H9 (cell line): ENCODE measurements at regions not wholly inside any gene's neighbourhood (a gene's known extent, or its start where the extent isn't known, plus 50 kb on each side); places are given as distances from the start of the nearest gene placed in this dataset.

Experiments
- DNase-seq: peaks from one replicate; pipeline ENCODE4 v3.0.0-alpha.2; 2017
- H2AFZ ChIP-seq: one replicate; pipeline ENCODE4 v1.6.1; 2013; ENCODE audit warnings: mild to moderate bottlenecking, low read length, control low read depth, moderate library complexity
- H2AK5ac ChIP-seq: 2 replicates; pipeline ENCODE4 v1.6.1; 2013; ENCODE audit warnings: low read length, control low read depth, mixed read lengths; ENCODE audit not compliant: insufficient read length
- H2BK120ac ChIP-seq: one replicate; pipeline ENCODE4 v1.6.1; 2013; ENCODE audit warnings: low read depth, mild to moderate bottlenecking, low read length, control low read depth, inconsistent platforms; ENCODE audit not compliant: poor library complexity, severe bottlenecking
- H2BK12ac ChIP-seq: 2 replicates; pipeline ENCODE4 v1.6.1; 2013; ENCODE audit warnings: low read length, control low read depth, mixed read lengths, low read depth; ENCODE audit not compliant: insufficient read length
- H2BK15ac ChIP-seq: 2 replicates; pipeline ENCODE4 v1.6.1; 2013; ENCODE audit warnings: low read depth, low read length, control low read depth
- H2BK20ac ChIP-seq: one replicate; pipeline ENCODE4 v1.6.1; 2013; ENCODE audit warnings: low read depth, mild to moderate bottlenecking, low read length, control low read depth, inconsistent platforms; ENCODE audit not compliant: poor library complexity, severe bottlenecking
- H2BK5ac ChIP-seq: 2 replicates; pipeline ENCODE4 v1.6.1; 2013; ENCODE audit warnings: low read length, control low read depth, mixed read lengths; ENCODE audit not compliant: insufficient read length
- H3K14ac ChIP-seq: 2 replicates; pipeline ENCODE4 v1.6.1; 2013; ENCODE audit warnings: low read length, control low read depth; ENCODE audit not compliant: insufficient read depth
- H3K18ac ChIP-seq: 2 replicates; pipeline ENCODE4 v1.6.1; 2013; ENCODE audit warnings: low read depth, mild to moderate bottlenecking, mixed read lengths, low read length, control low read depth; ENCODE audit not compliant: insufficient read length
- H3K23ac ChIP-seq: 2 replicates; pipeline ENCODE4 v1.6.1; 2013; ENCODE audit warnings: low read length, control low read depth, mixed read lengths, low read depth; ENCODE audit not compliant: insufficient read length
- H3K23me2 ChIP-seq: 2 replicates; pipeline ENCODE4 v1.6.1; 2013; ENCODE audit warnings: low read depth, mild to moderate bottlenecking, mixed read lengths, low read length, control low read depth; ENCODE audit not compliant: insufficient read length, poor library complexity, severe bottlenecking
- H3K27ac ChIP-seq: 2 replicates; pipeline ENCODE4 v1.5.1; 2013; ENCODE audit warnings: low read length, control low read depth, mixed read lengths, low read depth; ENCODE audit not compliant: insufficient read length
- H3K27me3 ChIP-seq: 2 replicates; pipeline ENCODE4 v1.6.1; 2013; ENCODE audit warnings: low read length, control low read depth, inconsistent platforms; ENCODE audit not compliant: insufficient read depth
- H3K4ac ChIP-seq: 2 replicates; pipeline ENCODE4 v1.6.1; 2013; ENCODE audit warnings: low read depth, mild to moderate bottlenecking, control low read depth, inconsistent platforms, low read length, moderate library complexity
- H3K4me1 ChIP-seq: 2 replicates; pipeline ENCODE4 v1.6.1; 2013; ENCODE audit warnings: low read length, control low read depth, inconsistent platforms; ENCODE audit not compliant: insufficient read depth
- H3K4me2 ChIP-seq: 2 replicates; pipeline ENCODE4 v1.6.1; 2013; ENCODE audit warnings: low read length, control low read depth, mixed read lengths; ENCODE audit not compliant: insufficient read length, insufficient read depth
- H3K56ac ChIP-seq: 2 replicates; pipeline ENCODE4 v1.6.1; 2013; ENCODE audit warnings: low read depth, mild to moderate bottlenecking, mixed read lengths, low read length, control low read depth; ENCODE audit not compliant: insufficient read length
- H3K79me1 ChIP-seq: 2 replicates; pipeline ENCODE4 v1.6.1; 2013; ENCODE audit warnings: low read depth, mild to moderate bottlenecking, moderate library complexity, low read length, control low read depth, inconsistent platforms; ENCODE audit not compliant: insufficient read depth, poor library complexity, severe bottlenecking
- H3K79me2 ChIP-seq: 2 replicates; pipeline ENCODE4 v1.6.1; 2013; ENCODE audit warnings: low read length, control low read depth, inconsistent platforms; ENCODE audit not compliant: insufficient read depth
- H3K9ac ChIP-seq: 2 replicates; pipeline ENCODE4 v1.6.1; 2013; ENCODE audit warnings: low read length, control low read depth, mixed read lengths; ENCODE audit not compliant: insufficient read length; ENCODE audit errors: extremely low read depth
- H3K9me3 ChIP-seq: one replicate; pipeline ENCODE4 v1.6.1; 2013; ENCODE audit warnings: low read depth, low read length, inconsistent platforms; ENCODE audit not compliant: control insufficient read depth
- H3T11ph ChIP-seq: one replicate; pipeline ENCODE4 v1.6.1; 2013; ENCODE audit warnings: mild to moderate bottlenecking, low read length, control low read depth, inconsistent platforms
- H4K20me1 ChIP-seq: one replicate; pipeline ENCODE4 v1.6.1; 2013; ENCODE audit not compliant: control insufficient read depth, insufficient read length, insufficient read depth
- H4K5ac ChIP-seq: 2 replicates; pipeline ENCODE4 v1.6.1; 2013; ENCODE audit warnings: low read depth, mild to moderate bottlenecking, mixed read lengths, low read length, control low read depth; ENCODE audit not compliant: insufficient read length
- H4K8ac ChIP-seq: replicated peaks from 2 replicates; pipeline ENCODE4 v1.6.1; 2013; ENCODE audit warnings: low read length, control low read depth, mixed read lengths, low read depth; ENCODE audit not compliant: insufficient read length
- H4K91ac ChIP-seq: 2 replicates; pipeline ENCODE4 v1.6.1; 2013; ENCODE audit warnings: low read depth, mild to moderate bottlenecking, moderate library complexity, mixed read lengths, low read length, control low read depth; ENCODE audit not compliant: insufficient read length
- H3K27ac Mint-ChIP-seq, 3 experiments: 2 replicates in 2 of 3; 3 replicates in 1 of 3; pipeline ENCODE4 v1.8.0; 2020 to 2021; ENCODE audit warnings: mixed read lengths in 3 of 3, mild to moderate bottlenecking in 1 of 3, moderate library complexity in 1 of 3
- H3K27me3 Mint-ChIP-seq: 2 replicates; pipeline ENCODE4 v1.8.0; 2021; ENCODE audit warnings: low read depth, mild to moderate bottlenecking, moderate library complexity, mixed read lengths
- H3K36me3 Mint-ChIP-seq, 3 experiments: 2 replicates in 2 of 3; 3 replicates in 1 of 3; pipeline ENCODE4 v1.8.0; 2020 to 2021; ENCODE audit warnings: low read depth in 3 of 3, mixed read lengths in 3 of 3; ENCODE audit not compliant: insufficient read depth in 1 of 3
- H3K4me1 Mint-ChIP-seq, 2 experiments: 2 replicates each; pipeline ENCODE4 v1.8.0; 2020; ENCODE audit warnings: mixed read lengths in 2 of 2
- H3K4me3 Mint-ChIP-seq, 2 experiments: 2 replicates in 1 of 2; 3 replicates in 1 of 2; pipeline ENCODE4 v1.8.0; 2020 to 2021; ENCODE audit warnings: mild to moderate bottlenecking in 2 of 2, mixed read lengths in 2 of 2, moderate library complexity in 1 of 2
- H3K9me3 Mint-ChIP-seq, 2 experiments: 2 replicates in 1 of 2; 3 replicates in 1 of 2; pipeline ENCODE4 v1.8.0; 2020; ENCODE audit warnings: mild to moderate bottlenecking in 2 of 2, mixed read lengths in 2 of 2, moderate library complexity in 1 of 2
- CTCF ChIP-seq: fragments of 200-600 bp; sonication (generic); conservative IDR thresholded peaks from 3 replicates; pipeline ENCODE4 v1.8.0; 2021; ENCODE audit warnings: antibody characterized with exemption, mild to moderate bottlenecking
- WGBS: extraction: QIAGEN DNeasy Blood & Tissue Kit; methylation state at CpG from one replicate; pipeline ENCODE4 v1.1.7; 2013; ENCODE audit warnings: missing lambda C conversion rate, low lambda C conversion rate, mixed read lengths; ENCODE audit not compliant: insufficient read length; ENCODE audit errors: extremely low coverage; 5-methylcytosine and 5-hydroxymethylcytosine counted together

GRCh38 chr9:90012949-90013348, 408.1 kb downstream of the GADD45G start:
- Histone ChIP-seq H3K27me3 (no peaks in the 10 kb centered on the region), H3K9ac (no peak overlapping the region), H3K23ac (no peak overlapping the region), H2AFZ (no peak overlapping the region), H3K9me3 (no peaks in the 10 kb centered on the region), H3K4me2 (no peak overlapping the region), H3T11ph (no peak overlapping the region), H2BK20ac (no peak overlapping the region), H2BK12ac (no peak overlapping the region), H3K79me1 (no peaks in the 10 kb centered on the region), H2BK15ac (no peak overlapping the region), H3K18ac (no peak overlapping the region), H4K8ac (no peak overlapping the region), H2AK5ac (no peak overlapping the region), H3K4me1 (peaks cover 4% of the 10 kb centered on the region; the same call in 1 of the 2 replicates), H2BK120ac (no peak overlapping the region), H4K91ac (no peak overlapping the region), H4K5ac (no peak overlapping the region), H2BK5ac (no peak overlapping the region), H4K20me1 (no peaks in the 10 kb centered on the region), H3K14ac (no peak overlapping the region), H3K23me2 (no peaks in the 10 kb centered on the region), H3K56ac (no peak overlapping the region), H3K79me2 (no peaks in the 10 kb centered on the region), H3K27ac (no peak overlapping the region), H3K4ac (no peak overlapping the region)
- H3K27me3 Mint-ChIP-seq, result no peaks in the 10 kb centered on the region; the same call in 1 of the 2 replicates
- WGBS, result no CpG with 5 or more reads among the region's 1 CpG
- H3K4me1 Mint-ChIP-seq, result peaks cover 10 to 12% of the 10 kb centered on the region in 2 experiments
- H3K27ac Mint-ChIP-seq, result no peak overlapping the region
- H3K4me3 Mint-ChIP-seq, result no peak overlapping the region
- no peak for TF ChIP-seq CTCF
- H3K9me3 Mint-ChIP-seq, result no peaks in the 10 kb centered on the region
- DNase-seq, result no peak
- no peaks in the 10 kb centered on the region for H3K36me3 Mint-ChIP-seq
